HepG2 (cell line): ENCODE measurements at regions not wholly inside any gene's neighbourhood (a gene's known extent, or its start where the extent isn't known, plus 50 kb on each side); places are given as distances from the start of the nearest gene placed in this dataset.

Experiments used
- ATAC-seq: fragments of 200-7000 bp; cut with Tn5 transposase; 3 replicates; pipeline ENCODE4 v1.9.1; 2020; ENCODE audit warnings: mild to moderate bottlenecking, moderate library complexity
- BruUV-seq: library from RNA; stranded (reverse); fragments of 400-500 nt; replicated peaks from 2 replicates; lab custom pipeline; 2021; lab: Mats Ljungman, UMichigan
- CTCF ChIA-PET: fragments of 300-600 bp; formaldehyde crosslinking; extraction: SDS; loops from one replicate; lab custom pipeline; 2021; ENCODE audit warnings: low total read pairs, inconsistent platforms, low intra/inter-chr PET ratio; lab: Yijun Ruan, JAX
- POLR2A ChIA-PET: fragments of 350-600 bp; sonication (Branson Sonifier 250); formaldehyde crosslinking; loops from one replicate; lab custom pipeline; 2020; ENCODE audit warnings: antibody characterized with exemption, inconsistent platforms; lab: Yijun Ruan, JAX
- DNase-seq: peaks from one replicate; pipeline ENCODE4 v3.0.0-alpha.2; 2015; ENCODE audit warnings: low spot score
- FAIRE-seq: peaks from 3 replicates; lab custom pipeline; 2011; peaks lifted over from hg19 to GRCh38; lab: Jason Lieb, UNC
- H2AFZ ChIP-seq: one replicate; pipeline ENCODE4 v1.6.1; 2011; ENCODE audit warnings: low read length, inconsistent platforms
- H3K27ac ChIP-seq: fragments of 300-600 bp; 3 replicates; pipeline ENCODE4 v1.8.0; 2011; ENCODE audit warnings: mixed run types, mild to moderate bottlenecking, mixed read lengths, low read length, inconsistent platforms; ENCODE audit not compliant: insufficient read depth; ENCODE audit errors: extremely low read length
- H3K27me3 ChIP-seq, 2 experiments: fragments of 200-600 bp in 1 of 2; 2 replicates in 1 of 2; 3 replicates in 1 of 2; pipeline versions ENCODE4 v1.6.0 to v1.8.0; 2011; ENCODE audit warnings: low read length in 2 of 2, mild to moderate bottlenecking in 2 of 2, moderate library complexity in 2 of 2, inconsistent platforms in 1 of 2; ENCODE audit not compliant: insufficient read depth in 2 of 2, control insufficient read depth in 1 of 2
- H3K36me3 ChIP-seq, 2 experiments: fragments of 200-600 bp in 1 of 2; replicated peaks in 1 of 2; 2 replicates in 1 of 2; 3 replicates in 1 of 2; pipeline versions ENCODE4 v1.5.1 to v1.8.0; 2011; ENCODE audit warnings: low read length in 2 of 2, inconsistent platforms in 1 of 2; ENCODE audit not compliant: insufficient read depth in 2 of 2, control insufficient read depth in 1 of 2
- H3K4me1 ChIP-seq: 2 replicates; pipeline ENCODE4 v1.5.1; 2012; ENCODE audit warnings: low read length, inconsistent platforms; ENCODE audit not compliant: insufficient read depth
- H3K4me2 ChIP-seq: 2 replicates; pipeline ENCODE4 v1.6.0; 2011; ENCODE audit warnings: low read depth, low read length, inconsistent platforms
- H3K4me3 ChIP-seq, 3 experiments: fragments of 200-600 bp in 1 of 3; sonication (generic), shearing (Covaris generic) in 1 of 3; replicated peaks in 1 of 3; 2 replicates each; pipeline ENCODE4 v1.5.1; 2011 to 2016; ENCODE audit warnings: low read length in 3 of 3, inconsistent platforms in 2 of 3, low read depth in 2 of 3, mild to moderate bottlenecking in 2 of 3, control low read depth in 1 of 3, mixed read lengths in 1 of 3; ENCODE audit not compliant: insufficient read depth in 1 of 3
- H3K79me2 ChIP-seq: one replicate; pipeline ENCODE4 v1.6.1; 2011; ENCODE audit warnings: low read length, inconsistent platforms; ENCODE audit not compliant: insufficient read depth
- H3K9ac ChIP-seq: 2 replicates; pipeline ENCODE4 v1.6.0; 2011; ENCODE audit warnings: mild to moderate bottlenecking, low read depth, low read length, inconsistent platforms; ENCODE audit not compliant: insufficient read depth
- H3K9me3 ChIP-seq: 2 replicates; pipeline ENCODE4 v1.5.1; 2012; ENCODE audit warnings: mild to moderate bottlenecking, low read length
- H4K20me1 ChIP-seq: 2 replicates; pipeline ENCODE4 v1.6.0; 2011; ENCODE audit warnings: inconsistent platforms, mild to moderate bottlenecking, low read length, moderate library complexity; ENCODE audit not compliant: insufficient read depth
- DMAP1 ChIP-seq: IDR thresholded peaks from 2 replicates; pipeline ENCODE4 v1.6.1; 2016
- E2F1 ChIP-seq: sonication (generic); formaldehyde crosslinking; IDR thresholded peaks from 2 replicates; pipeline ENCODE4 v1.5.0; 2020; ENCODE audit warnings: missing genetic modification reagents
- GATA4 ChIP-seq: sonication (generic); IDR thresholded peaks from 2 replicates; pipeline ENCODE4 v1.6.1; 2016; ENCODE audit warnings: antibody characterized with exemption, low read depth, borderline replicate concordance
- HHEX ChIP-seq: IDR thresholded peaks from 2 replicates; pipeline ENCODE4 v1.6.1; 2016; ENCODE audit warnings: control low read depth
- RXRA ChIP-seq: sonication (generic); formaldehyde crosslinking; IDR thresholded peaks from 2 replicates; pipeline ENCODE4 v1.5.1; 2020; ENCODE audit warnings: missing genetic modification reagents
- SRSF1 ChIP-seq: fragments of 200-400 bp; formaldehyde crosslinking; optimal IDR thresholded peaks from 2 replicates; pipeline ENCODE3; 2017; ENCODE audit warnings: mild to moderate bottlenecking, low read depth, low read length, moderate library complexity
- U2AF2 ChIP-seq: fragments of 200-400 bp; formaldehyde crosslinking; IDR thresholded peaks from 2 replicates; pipeline ENCODE4 v1.6.1; 2017; ENCODE audit warnings: low read depth, mild to moderate bottlenecking, low read length
- ZMYM3 ChIP-seq: sonication (generic); formaldehyde crosslinking; IDR thresholded peaks from 2 replicates; pipeline ENCODE4 v1.5.1; 2020; ENCODE audit warnings: mild to moderate bottlenecking, missing genetic modification reagents
- ZNF18 ChIP-seq: sonication (generic); formaldehyde crosslinking; IDR thresholded peaks from 2 replicates; pipeline ENCODE4 v1.8.0; 2022; ENCODE audit warnings: mild to moderate bottlenecking, missing genetic modification reagents; ENCODE audit not compliant: insufficient replicate concordance
- ZNF280B ChIP-seq: sonication (generic); formaldehyde crosslinking; IDR thresholded peaks from 2 replicates; pipeline ENCODE4 v1.5.0; 2020; ENCODE audit warnings: missing genetic modification reagents, mild to moderate bottlenecking, borderline replicate concordance
- ZNF292 ChIP-seq: sonication (generic); formaldehyde crosslinking; IDR thresholded peaks from 2 replicates; pipeline ENCODE4 v1.8.1; 2022; ENCODE audit warnings: mild to moderate bottlenecking, low read depth, missing genetic modification reagents, borderline replicate concordance
- ZNF564 ChIP-seq: sonication (generic); formaldehyde crosslinking; IDR thresholded peaks from 2 replicates; pipeline ENCODE4 v1.8.1; 2023; ENCODE audit warnings: mild to moderate bottlenecking, missing genetic modification reagents
- WGBS: methylation state at CpG from one replicate; pipeline ENCODE4 v1.1.6; 2017; ENCODE audit warnings: low lambda C conversion rate; 5-methylcytosine and 5-hydroxymethylcytosine counted together
- in situ Hi-C: cut with HindIII; loops from 2 replicates; pipeline ENCODE4 v1.10.0; 2017; ENCODE audit warnings: low pct_unique_long_range_greater_than_20kb; ENCODE audit not compliant: extremely low pct_ligation_motif_present
- intact Hi-C: fragments of 100-400 bp; cut with micrococcal nuclease; formaldehyde crosslinking; loops from one replicate; pipeline ENCODE4 v1.10.0; 2022; ENCODE audit not compliant: unreplicated experiment

- WGBS, result 40% methylated on average over 5 of the region's 5 CpGs
- no TSS peak for BruUV-seq
- no peak for FAIRE-seq
- CTCF ChIA-PET, result no interaction called here
- Histone ChIP-seq H2AFZ (no peak overlapping the region), H4K20me1 (no peaks in the 10 kb centered on the region), H3K9me3 (no peaks in the 10 kb centered on the region), H3K4me3 (no peak overlapping the region), H3K9ac (no peak overlapping the region)
- ATAC-seq, result no peak
- TF ChIP-seq ZMYM3 (CRISPR knock-in tag), result no peak
- TF ChIP-seq ZNF292 (CRISPR knock-in tag), result no peak
- no peak for TF ChIP-seq U2AF2
- TF ChIP-seq ZNF564, result no peak
- no peak for TF ChIP-seq GATA4
- no peak for TF ChIP-seq ZNF18 (CRISPR knock-in tag)
- no peak for TF ChIP-seq E2F1 (CRISPR knock-in tag)
- no peak for TF ChIP-seq HHEX (CRISPR knock-in tag)
- no peak for TF ChIP-seq DMAP1 (CRISPR knock-in tag)
- TF ChIP-seq SRSF1, result no peak
- TF ChIP-seq ZNF280B (CRISPR knock-in tag), result no peak
- no peak for TF ChIP-seq RXRA (CRISPR knock-in tag)
- TF ChIP-seq, all 625 proteins: peak for 0
- in situ Hi-C loops (no loop called here), intact Hi-C loops (no loop called here)
- H3K4me2 ChIP-seq, result no peak overlapping the region
- DNase-seq, result no peak
- H3K27me3 ChIP-seq, result no peaks in the 10 kb centered on the region
- no peaks in the 10 kb centered on the region for H3K4me1 ChIP-seq
- POLR2A ChIA-PET, result no interaction called here
- H3K36me3 ChIP-seq, result no peaks in the 10 kb centered on the region
- H3K27ac ChIP-seq, result no peak overlapping the region
- no peaks in the 10 kb centered on the region for H3K79me2 ChIP-seq
Observed at GRCh38 chr1:88068407-88068960, 615.6 kb upstream of the PKN2 start.
